SJSA1 (cell line): ENCODE measurements at regions not wholly inside any gene's neighbourhood (a gene's known extent, or its start where the extent isn't known, plus 50 kb on each side); places are given as distances from the start of the nearest gene placed in this dataset.
A peak's percentile ranks its signal among the peaks of the same experiment; 100 is the strongest.

Experiments
- DNase-seq, 2 experiments: peaks; one replicate each; pipeline ENCODE4 v3.0.0-alpha.2; 2015 to 2020; ENCODE audit warnings: low spot score in 2 of 2, low read depth in 1 of 2
- H3K27ac ChIP-seq: fragments of 250-450 bp; sonication (Bioruptor Pico); 2 replicates; pipeline ENCODE4 v1.5.1; 2020; ENCODE audit warnings: mild to moderate bottlenecking, moderate library complexity
- H3K27me3 ChIP-seq: fragments of 250-450 bp; sonication (Bioruptor Pico); replicated peaks from 2 replicates; pipeline ENCODE4 v1.5.1; 2020; ENCODE audit warnings: mild to moderate bottlenecking, moderate library complexity
- H3K36me3 ChIP-seq: fragments of 250-450 bp; sonication (Bioruptor Pico); 2 replicates; pipeline ENCODE4 v1.5.1; 2020; ENCODE audit warnings: mild to moderate bottlenecking
- H3K4me1 ChIP-seq: fragments of 250-450 bp; sonication (Bioruptor Pico); replicated peaks from 2 replicates; pipeline ENCODE4 v1.6.1; 2021; ENCODE audit warnings: mild to moderate bottlenecking
- H3K4me3 ChIP-seq: fragments of 250-450 bp; sonication (Bioruptor Pico); 2 replicates; pipeline ENCODE4 v1.5.1; 2020; ENCODE audit warnings: mild to moderate bottlenecking
- H3K9me3 ChIP-seq: fragments of 250-450 bp; sonication (Bioruptor Pico); replicated peaks from 2 replicates; pipeline ENCODE4 v1.5.1; 2020; ENCODE audit warnings: mild to moderate bottlenecking

GRCh38 chrX:57848857-57849256 is 61.4 kb downstream of the ZXDA start:
- no peaks in the 10 kb centered on the region for H3K27me3 ChIP-seq
- no peak overlapping the region for H3K4me3 ChIP-seq
- DNase-seq: no peak
- no peak overlapping the region for H3K27ac ChIP-seq
- no peaks in the 10 kb centered on the region for H3K36me3 ChIP-seq
- no peaks in the 10 kb centered on the region for H3K9me3 ChIP-seq
- no peaks in the 10 kb centered on the region for H3K4me1 ChIP-seq

- no peaks in the 10 kb centered on the region for H3K27me3 ChIP-seq
- no peak overlapping the region for H3K4me3 ChIP-seq
- no peaks in the 10 kb centered on the region for H3K4me1 ChIP-seq
- no peaks in the 10 kb centered on the region for H3K36me3 ChIP-seq
- no peaks in the 10 kb centered on the region for H3K9me3 ChIP-seq
- no peak for DNase-seq
- H3K27ac ChIP-seq: no peak overlapping the region
These were observed 87.4 kb downstream of the ZXDA start for GRCh38 chrX:57822818-57823217.

GRCh38 chrX:57822398-57822797 is 87.9 kb downstream of the ZXDA start:
- Histone ChIP-seq H3K4me1 (no peaks in the 10 kb centered on the region), H3K27ac (no peak overlapping the region), H3K36me3 (no peaks in the 10 kb centered on the region), H3K4me3 (no peak overlapping the region), H3K27me3 (no peaks in the 10 kb centered on the region), H3K9me3 (no peaks in the 10 kb centered on the region)
- no peak for DNase-seq

GRCh38 chrX:57821703-57822387 is 88.4 kb downstream of the ZXDA start:
- peak in 1 of 2 experiments; percentile 30 for DNase-seq
- H3K9me3 ChIP-seq: no peaks in the 10 kb centered on the region
- H3K4me3 ChIP-seq: no peak overlapping the region
- H3K27ac ChIP-seq: no peak overlapping the region
- no peaks in the 10 kb centered on the region for H3K4me1 ChIP-seq
- no peaks in the 10 kb centered on the region for H3K36me3 ChIP-seq
- no peaks in the 10 kb centered on the region for H3K27me3 ChIP-seq

GRCh38 chrX:57817302-57817701 is 93.0 kb downstream of the ZXDA start:
- Histone ChIP-seq H3K36me3 (no peaks in the 10 kb centered on the region), H3K27ac (no peak overlapping the region), H3K4me1 (no peaks in the 10 kb centered on the region), H3K27me3 (no peaks in the 10 kb centered on the region), H3K9me3 (no peaks in the 10 kb centered on the region), H3K4me3 (no peak overlapping the region)
- DNase-seq: no peak

GRCh38 chrX:57772637-57773036 is 92.6 kb upstream of the NLRP2B start:
- DNase-seq: no peak
- Histone ChIP-seq H3K36me3 (no peaks in the 10 kb centered on the region), H3K4me1 (no peaks in the 10 kb centered on the region), H3K9me3 (no peaks in the 10 kb centered on the region), H3K27me3 (no peaks in the 10 kb centered on the region), H3K27ac (no peak overlapping the region), H3K4me3 (no peak overlapping the region)

GRCh38 chrX:57771689-57772088 is 91.6 kb upstream of the NLRP2B start:
- H3K4me3 ChIP-seq: no peak overlapping the region
- no peaks in the 10 kb centered on the region for H3K4me1 ChIP-seq
- H3K9me3 ChIP-seq: no peaks in the 10 kb centered on the region
- DNase-seq: no peak
- no peaks in the 10 kb centered on the region for H3K36me3 ChIP-seq
- H3K27me3 ChIP-seq: no peaks in the 10 kb centered on the region
- no peak overlapping the region for H3K27ac ChIP-seq

- Histone ChIP-seq H3K36me3 (no peaks in the 10 kb centered on the region), H3K27ac (no peak overlapping the region), H3K27me3 (no peaks in the 10 kb centered on the region), H3K4me3 (no peak overlapping the region), H3K4me1 (no peaks in the 10 kb centered on the region), H3K9me3 (no peaks in the 10 kb centered on the region)
- DNase-seq: no peak
These were observed 72.8 kb upstream of the NLRP2B start for GRCh38 chrX:57752866-57753265.

- Histone ChIP-seq H3K9me3 (no peaks in the 10 kb centered on the region), H3K27ac (no peak overlapping the region), H3K4me3 (no peak overlapping the region), H3K4me1 (no peaks in the 10 kb centered on the region), H3K36me3 (no peaks in the 10 kb centered on the region), H3K27me3 (no peaks in the 10 kb centered on the region)
- DNase-seq: no peak
These were observed 61.0 kb upstream of the NLRP2B start for GRCh38 chrX:57741107-57741506.

- H3K4me3 ChIP-seq: no peak overlapping the region
- H3K36me3 ChIP-seq: no peaks in the 10 kb centered on the region
- no peaks in the 10 kb centered on the region for H3K27me3 ChIP-seq
- H3K27ac ChIP-seq: no peak overlapping the region
- no peaks in the 10 kb centered on the region for H3K4me1 ChIP-seq
- H3K9me3 ChIP-seq: no peaks in the 10 kb centered on the region
- no peak for DNase-seq
These were observed 57.8 kb upstream of the NLRP2B start for GRCh38 chrX:57737881-57738280.
